Loucy (cell line): ENCODE measurements at regions not wholly inside any gene's neighbourhood (a gene's known extent, or its start where the extent isn't known, plus 50 kb on each side); places are given as distances from the start of the nearest gene placed in this dataset.

Experiments
- CTCF ChIP-seq: fragments of 200-600 bp; sonication (generic); conservative IDR thresholded peaks from 2 replicates; pipeline ENCODE4 v1.5.1; 2014; ENCODE audit warnings: mild to moderate bottlenecking, antibody characterized with exemption, low read length
- EZH2phosphoT487 ChIP-seq: fragments of 200-600 bp; IDR thresholded peaks from 2 replicates; pipeline ENCODE4 v1.6.1; 2018; ENCODE audit warnings: antibody characterized with exemption, mild to moderate bottlenecking, moderate library complexity, borderline replicate concordance

GRCh38 chr13:86795858-86796257, 875.3 kb upstream of the SLITRK5 start:
- no peak for TF ChIP-seq CTCF
- no peak for TF ChIP-seq EZH2phosphoT487
